Dermis microvascular lymphatic vessel endothelial cell (primary cell): ENCODE measurements at regions not wholly inside any gene's neighbourhood (a gene's known extent, or its start where the extent isn't known, plus 50 kb on each side); places are given as distances from the start of the nearest gene placed in this dataset.
"Not testable (repeated sequence)": the region's sequence is repeated elsewhere in the genome, so short reads cannot be mapped to it uniquely, and the experiment has no call there.

ENCODE experiments used
- DNase-seq, 2 donors: peaks; one replicate each; pipeline versions ENCODE4 v3.0.0 to v3.0.0-alpha.2; 2010; ENCODE audit warnings: low read depth in 2 of 2

DNA sequence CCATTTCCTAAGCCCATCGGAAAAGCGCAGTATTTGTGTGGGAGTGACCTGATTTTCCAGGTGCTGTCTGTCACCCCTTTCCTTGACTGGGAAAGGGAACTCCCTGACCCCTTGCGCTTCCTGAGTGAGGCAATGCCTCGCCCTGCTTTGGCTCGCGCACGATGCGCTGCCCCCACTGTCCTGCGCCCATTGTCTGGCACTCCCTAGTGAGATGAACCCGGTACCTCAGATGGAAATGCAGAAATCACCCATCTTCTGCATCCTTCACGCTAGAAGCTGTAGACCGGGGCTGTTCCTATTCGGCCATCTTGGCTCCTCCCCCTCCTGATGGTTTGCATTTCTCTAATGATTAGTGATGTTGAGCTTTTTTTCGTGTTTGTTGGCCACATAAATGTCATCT is 349.3 kb upstream of the GBE1 start:
- not testable (repeated sequence) for DNase-seq

DNA sequence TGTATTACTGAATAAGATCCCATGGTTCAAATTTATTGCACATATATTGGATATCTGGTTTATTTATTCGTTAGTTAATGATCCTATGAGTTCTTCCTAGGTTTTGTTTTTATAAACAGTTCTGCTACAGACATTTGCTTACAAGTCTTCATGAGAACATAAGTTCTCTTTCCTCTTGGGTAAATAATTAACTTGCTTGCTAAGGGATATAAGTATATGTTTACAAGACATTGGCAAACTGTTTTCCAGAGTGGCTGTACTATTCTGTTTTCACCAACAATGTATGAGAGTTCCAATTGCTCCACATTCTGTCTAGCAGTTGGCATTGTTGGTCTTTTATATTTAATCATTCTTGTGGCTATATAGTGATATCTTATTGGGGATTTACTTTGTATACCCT is 341.8 kb upstream of the GBE1 start:
- no peak for DNase-seq

DNA sequence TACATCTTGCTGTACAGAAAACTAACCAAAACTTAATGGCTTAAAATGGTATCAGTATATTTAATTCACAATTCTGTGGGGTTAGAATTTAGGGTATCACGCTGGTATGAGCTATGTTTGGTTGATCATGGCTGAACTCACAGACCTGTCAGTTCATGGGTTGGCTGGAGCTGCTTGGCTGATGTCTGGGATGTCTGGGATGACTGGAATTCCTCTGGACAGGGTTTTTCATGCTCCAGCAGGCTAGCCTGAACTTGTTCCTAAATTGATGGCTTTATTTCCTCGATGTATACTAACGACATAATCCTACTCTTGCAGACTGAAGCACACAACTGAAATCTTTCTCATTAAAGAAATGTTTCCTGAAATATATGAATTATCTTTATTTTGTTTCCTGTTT is 338.9 kb upstream of the GBE1 start:
- DNase-seq: no peak

DNA sequence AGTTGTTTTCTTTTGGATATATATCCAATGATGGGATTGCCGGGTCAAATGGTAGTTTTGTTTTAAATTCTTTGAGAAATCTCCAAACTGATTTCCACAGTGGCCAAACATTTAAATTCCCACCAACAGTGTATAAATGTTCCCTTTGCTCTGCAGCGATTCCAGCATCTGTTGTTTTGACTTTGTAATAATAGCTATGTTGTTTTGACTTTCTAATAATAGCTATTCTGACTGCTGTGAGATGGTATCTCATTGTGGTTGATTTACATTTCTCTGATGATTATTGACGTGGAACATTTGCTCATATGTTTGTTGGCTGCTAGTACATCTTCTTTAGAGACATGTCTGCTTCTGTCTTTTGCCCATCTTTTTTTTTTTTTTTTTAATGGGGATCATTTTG is 332.2 kb upstream of the GBE1 start:
- no peak for DNase-seq

DNA sequence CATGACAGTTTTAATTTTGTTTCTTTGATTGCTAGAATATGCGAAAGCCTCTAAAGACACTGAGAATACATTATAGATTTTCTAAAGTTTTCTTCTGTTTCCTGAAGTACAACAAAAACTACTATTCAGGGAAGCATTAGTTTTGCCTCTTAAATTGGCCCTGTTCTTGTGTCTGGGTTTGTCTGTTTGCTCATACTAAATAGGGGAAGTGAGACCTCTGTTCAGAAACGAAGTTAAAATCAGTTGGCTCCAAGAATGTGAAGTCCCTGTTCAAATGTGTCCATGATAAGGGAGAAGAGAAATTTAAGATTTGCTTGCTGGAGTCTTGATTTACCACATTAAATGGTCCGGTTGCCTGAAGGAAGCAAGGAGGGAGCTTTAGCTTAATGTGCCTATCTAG is 327.3 kb upstream of the GBE1 start:
- no peak for DNase-seq

DNA sequence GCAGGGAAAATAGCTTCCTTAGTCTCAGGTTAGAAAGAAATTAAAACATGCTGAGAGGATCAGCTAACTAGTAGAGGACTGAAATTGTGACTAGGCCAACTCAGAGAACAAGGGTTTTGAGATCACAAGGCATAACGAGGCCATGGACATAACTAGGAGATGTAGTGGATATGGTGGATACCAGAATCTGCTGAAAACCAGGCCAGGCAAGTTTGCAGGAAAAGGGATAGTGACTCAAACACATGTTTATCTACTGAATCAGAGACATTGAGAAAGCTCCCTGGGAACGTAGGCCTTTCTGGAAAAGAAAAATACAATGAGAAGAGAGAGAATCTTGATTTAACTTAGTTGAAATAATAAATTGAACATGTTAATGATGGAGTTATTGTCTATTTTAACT is 326.5 kb upstream of the GBE1 start:
- peak in 1 of 2 donors; percentile 84 for DNase-seq

DNA sequence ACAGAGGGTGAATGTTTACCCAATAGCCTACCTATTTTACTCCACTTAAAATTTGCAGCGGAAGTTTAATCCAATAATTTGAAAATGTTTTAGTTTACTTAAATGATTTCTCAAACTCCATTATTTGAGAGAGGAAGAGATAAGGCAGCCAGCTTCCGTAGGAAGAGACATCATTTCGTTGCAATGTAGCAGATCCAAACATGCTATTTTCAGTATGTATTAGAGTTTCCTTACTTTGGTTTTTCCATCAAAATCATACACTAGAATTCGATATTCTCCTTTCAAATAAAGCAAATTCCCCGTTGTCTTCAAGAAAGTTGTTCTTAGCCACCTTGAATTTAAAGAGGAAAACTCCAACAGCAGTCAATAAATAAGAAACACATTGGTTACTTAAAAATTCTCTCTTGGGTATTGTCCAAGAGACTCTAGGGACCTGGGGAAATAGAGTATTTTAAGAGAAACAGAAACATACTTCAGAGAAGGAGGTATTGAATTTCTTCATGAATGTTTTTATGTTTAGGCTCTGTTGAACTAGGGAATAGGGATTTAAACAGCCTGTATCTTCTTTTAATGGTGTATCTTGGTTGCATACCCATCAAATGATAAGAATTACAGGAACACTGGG is 324.5 kb upstream of the GBE1 start:
- peak in 1 of 2 donors; percentile 66 for DNase-seq

DNA sequence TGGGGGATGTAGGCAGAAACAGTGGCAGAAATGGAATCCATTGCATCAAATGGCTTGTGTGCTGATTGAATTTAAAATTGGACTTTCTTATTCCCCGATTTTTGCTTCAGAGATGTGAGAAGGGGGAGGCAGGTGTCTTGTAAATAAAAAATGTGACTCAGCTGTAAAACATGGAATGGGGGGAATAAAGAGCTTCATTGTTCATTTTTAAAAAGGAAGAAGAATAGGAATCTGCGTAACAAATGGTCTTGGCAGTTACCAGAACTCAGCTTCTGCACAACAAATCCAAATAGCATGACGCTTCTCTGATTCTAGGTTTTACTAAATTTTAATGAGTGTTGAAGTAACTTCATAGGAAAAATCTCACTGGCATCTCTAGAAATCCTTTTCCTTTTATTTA is 323.9 kb upstream of the GBE1 start:
- peak in 1 of 2 donors; percentile 61 for DNase-seq

DNA sequence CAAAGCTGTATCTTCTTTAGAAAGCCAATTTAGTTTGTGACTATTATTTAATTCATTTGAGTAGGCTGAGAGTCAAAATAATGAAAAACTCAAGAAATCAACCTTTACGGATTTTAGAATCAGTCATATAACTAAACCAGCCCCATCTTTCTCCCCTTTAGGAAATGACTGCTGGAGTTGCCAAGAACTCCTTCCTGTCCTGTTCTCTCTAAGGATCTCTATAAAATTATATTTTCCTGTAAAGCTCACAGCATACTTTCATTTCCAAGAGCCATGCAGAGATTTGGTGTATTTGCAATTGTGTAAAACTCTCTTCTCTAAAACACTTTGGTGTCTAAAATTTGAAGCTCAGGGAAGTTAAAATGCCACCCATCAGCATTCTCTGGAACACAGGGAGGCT is 323.4 kb upstream of the GBE1 start:
- DNase-seq: peak in 1 of 2 donors; percentile 34

DNA sequence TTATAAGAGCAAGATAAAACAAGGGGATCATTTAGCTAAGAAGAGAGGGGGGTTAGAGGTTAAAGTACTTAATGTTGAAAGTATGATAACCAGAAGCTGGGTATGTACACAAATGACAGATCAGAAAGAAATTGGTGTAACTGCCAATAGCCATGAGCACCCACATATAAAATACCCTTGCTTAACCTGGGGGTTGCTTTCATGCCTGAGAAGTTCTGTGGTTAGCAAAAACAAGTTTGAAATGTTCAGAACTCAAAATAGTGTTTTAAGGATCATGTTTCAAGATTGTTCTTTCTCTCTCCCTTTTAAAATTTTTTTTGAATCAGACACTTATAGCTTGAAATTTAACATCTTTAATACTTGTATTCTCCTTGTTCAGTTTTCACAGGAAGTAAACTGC is 321.4 kb upstream of the GBE1 start:
- DNase-seq: no peak

DNA sequence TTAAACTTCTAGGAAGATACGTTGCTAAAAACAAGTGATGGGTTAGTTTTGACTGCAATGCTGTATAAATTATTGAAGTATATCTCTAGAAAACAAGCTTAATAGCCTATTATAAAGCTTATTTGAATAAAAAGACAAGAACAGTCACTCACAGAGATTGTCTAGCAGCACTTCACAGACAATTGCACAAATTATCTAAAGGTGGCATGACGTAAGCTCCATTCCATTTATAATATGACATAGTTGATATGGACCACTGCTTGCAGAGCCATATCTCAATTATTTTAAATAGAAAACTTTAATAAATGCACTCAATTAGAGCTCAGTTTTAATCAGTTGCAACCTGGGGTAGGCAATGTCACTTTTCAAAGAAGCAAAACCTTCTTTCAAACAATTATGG is 319.9 kb upstream of the GBE1 start:
- no peak for DNase-seq

DNA sequence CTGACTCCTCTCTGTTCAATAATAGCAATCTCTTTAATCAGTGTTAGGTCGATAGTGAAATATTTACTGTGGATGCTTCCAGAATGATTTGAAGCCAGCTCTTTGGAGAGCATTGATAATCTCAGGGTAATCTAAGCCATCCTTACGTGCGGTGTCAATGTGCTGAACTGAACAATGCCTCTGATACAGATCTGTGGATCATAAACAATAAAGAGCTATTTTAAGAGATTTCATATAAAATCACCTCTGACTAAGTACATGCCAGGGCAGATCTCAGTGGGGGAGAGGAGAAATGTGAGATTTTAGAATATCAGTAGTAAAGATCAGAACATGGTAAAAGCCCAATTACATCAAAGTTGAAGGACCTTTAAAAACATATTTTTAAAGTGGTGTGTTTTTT is 319.3 kb upstream of the GBE1 start:
- DNase-seq: peak in 1 of 2 donors; percentile 73

DNA sequence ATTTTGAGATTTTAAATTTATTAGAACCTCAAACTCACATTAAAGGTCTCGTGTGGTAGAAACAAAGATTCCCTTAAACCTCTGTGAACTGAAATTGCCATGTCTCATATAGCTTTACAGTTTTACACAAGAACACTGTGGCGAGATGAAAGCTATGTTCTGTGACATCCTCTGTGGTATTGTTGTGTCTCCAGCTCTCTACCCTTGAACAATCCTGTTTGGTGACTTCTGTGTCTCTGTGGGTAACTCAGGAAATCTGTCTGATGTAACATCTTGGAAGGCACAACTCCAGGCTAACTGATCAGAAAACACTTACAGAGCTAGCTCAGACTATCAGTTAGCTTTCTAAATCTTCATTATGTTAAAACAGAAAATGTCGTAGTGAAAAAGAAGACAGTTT is 318.8 kb upstream of the GBE1 start:
- peak in 1 of 2 donors; percentile 76 for DNase-seq

DNA sequence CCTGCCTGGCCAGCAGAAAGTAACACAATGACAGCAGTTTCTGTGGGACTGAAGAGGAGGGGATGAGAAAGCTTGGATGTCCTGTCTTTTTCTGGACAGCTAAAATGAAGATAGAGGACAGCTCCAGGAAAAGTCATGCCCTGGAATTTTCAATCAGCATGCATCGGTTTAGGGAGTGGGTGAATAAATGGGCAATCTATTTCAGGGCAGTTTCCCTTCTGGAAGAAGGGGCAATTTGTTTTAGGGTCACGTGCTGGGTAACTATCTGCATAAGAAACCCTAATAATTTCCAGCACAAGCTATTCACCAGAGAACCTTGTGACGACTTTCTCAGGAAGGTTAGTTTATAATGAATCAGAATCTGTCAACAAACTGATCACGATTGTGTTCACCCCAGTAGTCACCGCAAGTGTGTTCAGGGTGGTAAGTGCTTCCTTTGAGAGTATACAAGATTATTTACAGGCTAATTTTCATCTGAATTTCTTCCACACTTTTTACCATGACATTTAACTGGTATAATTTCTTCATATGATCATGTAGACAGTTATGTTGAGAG is 318.0 kb upstream of the GBE1 start:
- DNase-seq: peak in 1 of 2 donors; percentile 25

DNA sequence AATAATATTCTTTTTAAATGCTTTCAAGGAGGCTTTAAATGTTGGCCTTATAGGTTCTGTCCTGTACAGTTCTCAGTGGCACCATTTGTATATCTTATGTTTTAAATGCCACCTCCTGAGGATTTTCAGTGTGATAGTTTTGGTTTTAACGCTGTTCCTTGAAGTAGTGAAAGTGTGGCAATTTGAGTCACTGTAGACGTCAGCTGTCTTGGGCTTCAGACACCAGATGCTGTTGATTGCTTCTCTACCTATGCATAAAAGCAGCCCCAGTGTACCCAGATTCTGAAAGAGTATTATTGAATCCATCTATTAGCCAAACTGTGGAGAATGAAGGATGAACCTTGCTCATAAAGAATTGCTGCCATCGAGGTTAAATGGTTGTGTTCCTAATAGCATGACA is 316.8 kb upstream of the GBE1 start:
- no peak for DNase-seq

DNA sequence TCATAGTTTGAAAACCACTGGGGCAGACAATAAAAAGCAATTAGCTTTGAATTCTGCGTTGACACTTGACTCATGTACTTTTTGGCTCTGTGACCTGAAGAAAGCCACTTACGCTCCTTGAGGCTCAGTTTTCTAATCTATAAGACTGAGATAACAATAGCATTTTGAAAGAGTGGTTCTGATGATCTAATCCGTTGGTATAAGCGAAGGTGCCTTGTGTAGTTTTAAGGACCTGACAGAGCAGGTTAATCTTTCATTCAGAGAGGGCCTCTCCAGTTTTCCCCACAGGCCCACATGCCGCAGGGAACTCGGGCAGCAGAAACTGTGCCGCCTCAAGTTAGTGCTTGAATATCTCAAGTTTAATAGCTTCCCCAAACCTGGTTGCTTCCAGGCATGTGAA is 306.0 kb upstream of the GBE1 start:
- no peak for DNase-seq

DNA sequence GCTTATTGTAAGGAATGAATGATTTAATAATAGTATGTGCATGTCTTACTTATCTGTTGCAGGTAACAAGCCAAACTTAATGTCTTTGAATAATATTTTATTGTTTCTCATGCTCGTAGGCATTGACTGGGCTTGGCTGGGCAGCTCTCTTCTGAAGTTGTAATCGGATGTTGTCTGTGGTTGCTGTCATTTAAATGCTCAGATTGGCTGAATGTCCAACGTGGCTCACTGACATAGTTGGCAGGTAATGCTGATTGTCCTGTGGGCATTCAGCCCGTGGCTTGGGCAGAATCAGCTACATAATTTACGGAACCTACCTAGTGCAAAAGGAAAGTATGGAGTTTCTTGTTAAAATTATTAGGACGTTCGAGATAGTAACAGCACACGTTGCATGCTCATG is 297.4 kb upstream of the GBE1 start:
- DNase-seq: no peak

DNA sequence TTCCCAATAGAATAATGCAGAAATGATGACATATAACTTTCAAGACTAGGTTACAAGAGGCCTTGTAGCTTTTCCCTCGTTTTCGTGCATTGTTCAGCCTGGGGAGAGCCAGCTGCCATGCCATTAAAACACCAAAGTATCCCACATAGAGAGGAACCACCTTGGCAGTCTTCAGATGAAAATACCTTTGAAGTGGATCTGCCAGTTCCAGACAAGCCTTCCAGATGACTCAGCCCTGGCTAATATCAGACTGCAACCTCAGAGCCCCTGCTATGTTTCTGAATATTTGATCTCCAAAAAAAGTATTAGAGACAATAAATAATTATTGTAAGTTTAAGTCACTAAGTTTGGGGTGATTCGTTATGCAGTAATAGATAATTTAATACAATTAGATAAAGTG is 294.3 kb upstream of the GBE1 start:
- peak in 1 of 2 donors; percentile 12 for DNase-seq

DNA sequence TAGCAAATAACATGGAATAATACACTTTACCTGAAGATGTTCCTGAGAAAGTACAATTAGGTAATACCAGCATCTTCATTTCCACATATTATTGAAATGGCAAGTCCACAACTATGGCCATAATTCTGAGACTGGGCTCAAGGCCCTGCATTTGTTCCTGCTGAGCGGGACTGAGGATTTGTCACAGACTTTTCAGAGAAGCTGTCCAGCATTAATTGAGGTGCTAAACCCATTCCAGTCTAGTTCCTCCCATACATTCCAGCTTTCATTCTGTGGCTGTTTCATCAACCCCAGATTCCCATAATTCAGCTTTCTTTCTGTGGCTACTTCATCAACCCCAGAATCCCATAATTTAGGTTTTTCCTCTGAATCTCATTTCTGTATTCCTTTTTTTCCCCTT is 293.4 kb upstream of the GBE1 start:
- DNase-seq: no peak

DNA sequence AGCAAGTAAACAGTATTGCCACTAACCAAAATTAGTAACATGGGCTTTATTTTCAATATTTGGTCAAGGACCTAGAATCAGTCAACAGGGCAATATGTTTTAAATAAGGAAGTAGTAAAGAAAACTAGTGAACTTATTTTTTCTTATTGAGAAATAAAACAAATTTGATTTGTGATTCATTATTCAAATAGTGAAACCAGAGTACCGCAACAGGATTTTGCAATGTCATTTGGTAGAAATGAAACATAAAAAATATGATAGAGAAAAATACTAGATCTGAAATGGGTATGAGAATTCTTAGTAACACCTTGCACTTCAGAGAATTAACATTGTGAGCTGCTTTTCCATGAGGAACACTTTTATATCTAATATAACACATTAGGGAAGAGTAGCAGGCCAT is 291.8 kb upstream of the GBE1 start:
- DNase-seq: no peak

DNA sequence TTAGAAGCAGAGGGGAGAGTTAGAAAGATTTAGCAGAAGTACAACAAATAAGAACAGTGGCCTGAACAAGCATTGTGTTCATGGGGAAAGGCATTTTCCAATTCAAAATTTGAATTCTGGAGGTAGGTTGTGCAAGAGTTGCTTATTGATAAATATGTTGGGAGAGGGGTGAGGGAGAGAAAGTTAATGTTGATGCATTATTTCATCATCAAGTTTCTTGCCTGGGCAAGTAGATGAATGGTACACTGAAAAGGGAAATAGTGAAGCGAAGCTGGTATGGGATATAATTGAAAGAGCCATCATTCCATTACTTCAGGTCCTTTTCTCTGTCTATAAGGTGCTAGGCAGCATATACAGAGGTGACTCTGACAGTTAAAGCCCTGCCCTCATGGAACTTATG is 288.9 kb upstream of the GBE1 start:
- no peak for DNase-seq

DNA sequence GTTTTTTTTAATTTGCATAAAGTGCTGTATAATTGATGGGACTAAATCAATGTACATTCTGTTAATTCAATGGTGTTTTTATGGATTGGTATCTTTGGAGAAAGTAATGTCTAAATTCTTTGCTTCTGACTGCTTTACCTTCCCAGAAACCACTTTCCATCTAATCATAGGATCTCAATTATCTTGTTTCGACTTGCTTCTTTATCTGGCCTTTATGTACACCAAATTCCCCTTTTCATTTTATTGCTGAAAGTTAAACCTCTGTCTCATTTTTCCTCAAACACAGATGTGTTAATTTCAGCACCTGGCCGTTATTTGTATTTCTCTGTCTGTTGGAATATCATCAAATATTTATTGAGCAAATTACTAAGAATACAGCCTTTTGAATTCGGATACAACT is 287.3 kb upstream of the GBE1 start:
- no peak for DNase-seq

DNA sequence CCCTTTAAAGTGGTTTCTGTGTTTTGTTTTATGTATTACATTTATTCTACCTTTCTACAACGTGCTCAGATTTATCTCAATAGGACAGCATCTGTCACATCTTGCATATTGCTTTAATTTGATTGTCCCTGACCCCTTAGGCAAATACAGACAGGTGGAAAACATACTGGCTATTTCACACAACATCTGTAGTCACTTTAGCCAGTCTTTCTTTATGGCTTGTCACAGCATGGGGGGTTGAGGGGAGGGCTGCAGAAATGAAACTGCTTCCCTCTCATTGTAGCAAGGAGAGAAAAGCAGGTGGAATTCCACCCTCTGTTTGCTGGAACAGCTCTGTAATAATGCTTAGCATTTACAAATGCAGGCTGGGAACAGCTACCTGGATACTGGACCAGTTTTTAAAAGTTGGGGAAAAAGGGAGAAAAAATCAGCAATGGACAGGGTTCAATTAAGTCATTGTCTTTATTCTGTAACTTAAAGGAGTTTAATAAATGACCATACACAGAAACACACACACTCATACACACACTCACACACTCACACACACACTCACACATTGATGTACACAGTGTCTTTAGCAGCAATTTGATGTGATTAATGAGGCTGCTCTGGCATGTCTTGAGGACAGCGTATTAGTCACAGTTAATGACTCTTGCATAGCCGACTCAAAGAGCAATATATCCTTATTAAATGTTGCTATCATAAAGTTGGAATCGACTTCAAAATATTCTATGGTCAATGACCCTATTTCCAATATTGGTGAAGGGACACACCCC is 283.7 kb upstream of the GBE1 start:
- no peak for DNase-seq
